HG03280 (cell line): ENCODE measurements at regions not wholly inside any gene's neighbourhood (a gene's known extent, or its start where the extent isn't known, plus 50 kb on each side); places are given as distances from the start of the nearest gene placed in this dataset.

ENCODE experiments used
- ATAC-seq: cut with Tn5 transposase; IDR thresholded peaks from one replicate; pipeline ENCODE4 v1.9.1; 2021; ENCODE audit warnings: mild to moderate bottlenecking, moderate library complexity; ENCODE audit not compliant: unreplicated experiment

GRCh38 chr6:21420146-21420878, 173.2 kb upstream of the SOX4 start:
- ATAC-seq = no peak

- no peak for ATAC-seq
Measured at GRCh38 chr6:21420926-21421325, 172.6 kb upstream of the SOX4 start.

- no peak for ATAC-seq
Measured at GRCh38 chr6:21423106-21423854, 170.3 kb upstream of the SOX4 start.

GRCh38 chr6:21426841-21427490, 166.6 kb upstream of the SOX4 start:
- no peak for ATAC-seq

GRCh38 chr6:21429291-21429690, 164.3 kb upstream of the SOX4 start:
- ATAC-seq = no peak

- ATAC-seq = no peak
Measured at GRCh38 chr6:21431526-21431925, 162.0 kb upstream of the SOX4 start.

- ATAC-seq = no peak
Measured at GRCh38 chr6:21436625-21437024, 156.9 kb upstream of the SOX4 start.

GRCh38 chr6:21437581-21437980, 156.0 kb upstream of the SOX4 start:
- ATAC-seq = no peak

- ATAC-seq = peak; percentile 99
Measured at GRCh38 chr6:21438237-21438985, 155.1 kb upstream of the SOX4 start.

- ATAC-seq = peak; percentile 27
Measured at GRCh38 chr6:21438986-21439352, 154.6 kb upstream of the SOX4 start.

- no peak for ATAC-seq
Measured at GRCh38 chr6:21441386-21441785, 152.2 kb upstream of the SOX4 start.

GRCh38 chr6:21442874-21443273, 150.7 kb upstream of the SOX4 start:
- no peak for ATAC-seq

- ATAC-seq = no peak
Measured at GRCh38 chr6:21444711-21445260, 148.8 kb upstream of the SOX4 start.

GRCh38 chr6:21447987-21448386, 145.6 kb upstream of the SOX4 start:
- ATAC-seq = no peak

GRCh38 chr6:21448485-21449109, 145.0 kb upstream of the SOX4 start:
- ATAC-seq = no peak

GRCh38 chr6:21450149-21450548, 143.4 kb upstream of the SOX4 start:
- no peak for ATAC-seq

- no peak for ATAC-seq
Measured at GRCh38 chr6:21450628-21451027, 142.9 kb upstream of the SOX4 start.

GRCh38 chr6:21451546-21452013, 142.0 kb upstream of the SOX4 start:
- ATAC-seq = no peak

GRCh38 chr6:21454262-21454661, 139.3 kb upstream of the SOX4 start:
- no peak for ATAC-seq

GRCh38 chr6:21455071-21455470, 138.5 kb upstream of the SOX4 start:
- no peak for ATAC-seq
